Mesenchymal stem cell (in vitro differentiated cells and primary cell): ENCODE measurements at regions not wholly inside any gene's neighbourhood (a gene's known extent, or its start where the extent isn't known, plus 50 kb on each side); places are given as distances from the start of the nearest gene placed in this dataset.

ENCODE experiments used
- DNase-seq: peaks from one replicate; pipeline ENCODE4 v3.0.0-alpha.2; 2013
- H2AFZ ChIP-seq: one replicate; pipeline ENCODE4 v1.6.1; 2013; ENCODE audit warnings: low read depth, mild to moderate bottlenecking, control low read depth, inconsistent platforms, low read length, moderate library complexity
- H2AK5ac ChIP-seq: 2 replicates; pipeline ENCODE4 v1.6.1; 2013; ENCODE audit warnings: low read length, moderate library complexity, mild to moderate bottlenecking, inconsistent platforms; ENCODE audit not compliant: severe bottlenecking
- H2BK120ac ChIP-seq: one replicate; pipeline ENCODE4 v1.6.1; 2013; ENCODE audit warnings: low read depth, mild to moderate bottlenecking, inconsistent platforms, low read length, moderate library complexity
- H2BK12ac ChIP-seq, 2 experiments: one replicate each; pipeline ENCODE4 v1.6.1; 2013; ENCODE audit warnings: inconsistent platforms in 2 of 2, low read length in 2 of 2, mild to moderate bottlenecking in 2 of 2, moderate library complexity in 2 of 2, control low read depth in 1 of 2
- H2BK15ac ChIP-seq: one replicate; pipeline ENCODE4 v1.6.1; 2013; ENCODE audit warnings: mild to moderate bottlenecking, low read depth, inconsistent platforms; ENCODE audit not compliant: poor library complexity, severe bottlenecking
- H2BK5ac ChIP-seq: 2 replicates; pipeline ENCODE4 v1.6.1; 2013; ENCODE audit warnings: low read depth, mild to moderate bottlenecking, low read length, control low read depth, inconsistent platforms; ENCODE audit not compliant: poor library complexity, severe bottlenecking
- H3K14ac ChIP-seq, 2 experiments: one replicate each; pipeline ENCODE4 v1.6.1; 2013; ENCODE audit warnings: inconsistent platforms in 2 of 2, low read length in 2 of 2, control low read depth in 1 of 2, mild to moderate bottlenecking in 1 of 2, moderate library complexity in 1 of 2
- H3K18ac ChIP-seq, 2 experiments: one replicate each; pipeline ENCODE4 v1.6.1; 2013; ENCODE audit warnings: inconsistent platforms in 2 of 2, low read length in 2 of 2, control low read depth in 1 of 2, low read depth in 1 of 2, mild to moderate bottlenecking in 1 of 2
- H3K23ac ChIP-seq, 2 experiments: one replicate each; pipeline ENCODE4 v1.6.1; 2013; ENCODE audit warnings: inconsistent platforms in 2 of 2, low read length in 2 of 2, mild to moderate bottlenecking in 2 of 2, moderate library complexity in 2 of 2, control low read depth in 1 of 2
- H3K27ac ChIP-seq: 2 replicates; pipeline ENCODE4 v1.5.1; 2013; ENCODE audit warnings: mild to moderate bottlenecking, moderate library complexity, low read length, control low read depth, inconsistent platforms; ENCODE audit not compliant: poor library complexity, severe bottlenecking
- H3K27me3 ChIP-seq, 2 experiments: 2 replicates each; pipeline versions ENCODE4 v1.6.1 to v1.7.0; 2013; ENCODE audit warnings: low read length in 2 of 2, mild to moderate bottlenecking in 2 of 2, moderate library complexity in 2 of 2, control low read depth in 1 of 2, inconsistent platforms in 1 of 2; ENCODE audit not compliant: control insufficient read depth in 1 of 2, insufficient read depth in 1 of 2
- H3K36me3 ChIP-seq, 2 experiments: 2 replicates each; pipeline versions ENCODE4 v1.6.1 to v1.7.0; 2013; ENCODE audit warnings: low read length in 2 of 2, control low read depth in 1 of 2, inconsistent platforms in 1 of 2, low read depth in 1 of 2, mild to moderate bottlenecking in 1 of 2; ENCODE audit not compliant: insufficient read depth in 2 of 2, control insufficient read depth in 1 of 2
- H3K4ac ChIP-seq, 2 experiments: one replicate each; pipeline ENCODE4 v1.6.1; 2013; ENCODE audit warnings: inconsistent platforms in 2 of 2, low read length in 2 of 2, mild to moderate bottlenecking in 2 of 2, moderate library complexity in 2 of 2, control low read depth in 1 of 2, low read depth in 1 of 2
- H3K4me1 ChIP-seq: 2 replicates; pipeline ENCODE4 v1.6.1; 2013; ENCODE audit warnings: low read depth, low read length, control low read depth; ENCODE audit not compliant: control insufficient read depth, insufficient read depth
- H3K4me2 ChIP-seq: 2 replicates; pipeline ENCODE4 v1.6.1; 2013; ENCODE audit warnings: low read length, mild to moderate bottlenecking, inconsistent platforms; ENCODE audit not compliant: poor library complexity, severe bottlenecking
- H3K4me3 ChIP-seq, 2 experiments: 2 replicates each; pipeline versions ENCODE4 v1.5.1 to v1.7.0; 2013; ENCODE audit warnings: low read length in 2 of 2, mild to moderate bottlenecking in 2 of 2, control low read depth in 1 of 2, low read depth in 1 of 2; ENCODE audit not compliant: insufficient read depth in 1 of 2
- H3K79me1 ChIP-seq: replicated peaks from 2 replicates; pipeline ENCODE4 v1.6.1; 2013; ENCODE audit warnings: mild to moderate bottlenecking, control low read depth, low read length, inconsistent platforms; ENCODE audit not compliant: poor library complexity, severe bottlenecking
- H3K9ac ChIP-seq: 2 replicates; pipeline ENCODE4 v1.7.0; 2013; ENCODE audit warnings: mild to moderate bottlenecking, low read length, moderate library complexity
- H3K9me3 ChIP-seq: 2 replicates; pipeline ENCODE4 v1.7.0; 2013; ENCODE audit warnings: mild to moderate bottlenecking, low read length; ENCODE audit not compliant: control insufficient read depth
- H4K8ac ChIP-seq: one replicate; pipeline ENCODE4 v1.6.1; 2013; ENCODE audit warnings: inconsistent platforms, mild to moderate bottlenecking, low read length, moderate library complexity
- H4K91ac ChIP-seq: one replicate; pipeline ENCODE4 v1.6.1; 2013; ENCODE audit warnings: mild to moderate bottlenecking, low read length, inconsistent platforms
- WGBS: methylation state at CpG from one replicate; pipeline ENCODE4 v1.1.7; 2013; ENCODE audit warnings: mixed read lengths; 5-methylcytosine and 5-hydroxymethylcytosine counted together

GRCh38 chr18:25425024-25425423, 73.1 kb upstream of the ZNF521 start:
- WGBS: 18% methylated on average over 4 of the region's 5 CpGs
- H3K79me1 ChIP-seq: no peaks in the 10 kb centered on the region
- no peak overlapping the region for H3K27ac ChIP-seq
- H3K4ac ChIP-seq: no peak overlapping the region
- no peak overlapping the region for H3K4me3 ChIP-seq
- DNase-seq: peak; percentile 17
- H2BK12ac ChIP-seq: peak overlapping the region in 1 of 2 experiments; percentile 50
- no peak overlapping the region for H2BK120ac ChIP-seq
- H3K9me3 ChIP-seq: no peaks in the 10 kb centered on the region
- no peaks in the 10 kb centered on the region for H3K36me3 ChIP-seq
- H3K4me1 ChIP-seq: peaks cover 3% of the 10 kb centered on the region
- no peak overlapping the region for H2AFZ ChIP-seq
- peak overlapping the region; percentile 5 for H4K8ac ChIP-seq
- no peak overlapping the region for H2BK5ac ChIP-seq
- H3K4me2 ChIP-seq: no peak overlapping the region
- no peak overlapping the region for H3K9ac ChIP-seq
- no peak overlapping the region for H4K91ac ChIP-seq
- H3K23ac ChIP-seq: no peak overlapping the region
- peak overlapping the region in 1 of 2 experiments; percentile 75 for H3K14ac ChIP-seq
- no peak overlapping the region for H2AK5ac ChIP-seq
- no peaks in the 10 kb centered on the region for H3K27me3 ChIP-seq
- no peak overlapping the region for H2BK15ac ChIP-seq
- H3K18ac ChIP-seq: no peak overlapping the region

GRCh38 chr18:25423760-25424159, 71.8 kb upstream of the ZNF521 start:
- no peak overlapping the region for H2AFZ ChIP-seq
- no peak overlapping the region for H4K8ac ChIP-seq
- H3K9ac ChIP-seq: no peak overlapping the region
- no peak for DNase-seq
- H3K23ac ChIP-seq: no peak overlapping the region
- no peak overlapping the region for H2BK120ac ChIP-seq
- 51% methylated on average over 2 of the region's 2 CpGs for whole genome bisulfite sequencing
- no peaks in the 10 kb centered on the region for H3K27me3 ChIP-seq
- no peak overlapping the region for H2AK5ac ChIP-seq
- no peak overlapping the region for H2BK15ac ChIP-seq
- no peak overlapping the region for H3K27ac ChIP-seq
- H3K79me1 ChIP-seq: no peaks in the 10 kb centered on the region
- H4K91ac ChIP-seq: no peak overlapping the region
- no peak overlapping the region for H3K18ac ChIP-seq
- no peak overlapping the region for H2BK5ac ChIP-seq
- no peak overlapping the region for H3K4ac ChIP-seq
- no peaks in the 10 kb centered on the region for H3K9me3 ChIP-seq
- H3K14ac ChIP-seq: no peak overlapping the region
- H3K4me2 ChIP-seq: no peak overlapping the region
- H3K4me1 ChIP-seq: peaks cover 4% of the 10 kb centered on the region
- H3K36me3 ChIP-seq: no peaks in the 10 kb centered on the region
- H2BK12ac ChIP-seq: no peak overlapping the region
- H3K4me3 ChIP-seq: no peak overlapping the region

GRCh38 chr18:25423267-25423666, 71.3 kb upstream of the ZNF521 start:
- no peak overlapping the region for H3K4ac ChIP-seq
- no peak overlapping the region for H4K91ac ChIP-seq
- H3K27me3 ChIP-seq: no peaks in the 10 kb centered on the region
- H2AFZ ChIP-seq: no peak overlapping the region
- no peak for DNase-seq
- no peak overlapping the region for H3K23ac ChIP-seq
- H2BK12ac ChIP-seq: no peak overlapping the region
- H2BK120ac ChIP-seq: no peak overlapping the region
- H3K9me3 ChIP-seq: no peaks in the 10 kb centered on the region
- H2BK15ac ChIP-seq: no peak overlapping the region
- H3K4me1 ChIP-seq: peaks cover 4% of the 10 kb centered on the region
- no peak overlapping the region for H3K27ac ChIP-seq
- 79% methylated on average over 1 of the region's 2 CpGs for WGBS
- no peak overlapping the region for H2BK5ac ChIP-seq
- H3K79me1 ChIP-seq: no peaks in the 10 kb centered on the region
- H4K8ac ChIP-seq: no peak overlapping the region
- H3K36me3 ChIP-seq: no peaks in the 10 kb centered on the region
- no peak overlapping the region for H3K9ac ChIP-seq
- no peak overlapping the region for H3K4me3 ChIP-seq
- no peak overlapping the region for H3K4me2 ChIP-seq
- H2AK5ac ChIP-seq: no peak overlapping the region
- no peak overlapping the region for H3K18ac ChIP-seq
- H3K14ac ChIP-seq: no peak overlapping the region

- Histone ChIP-seq H3K79me1 (no peaks in the 10 kb centered on the region), H3K27me3 (peaks cover 0 to 5% of the 10 kb centered on the region in 2 experiments), H2BK15ac (no peak overlapping the region), H3K4me2 (no peak overlapping the region), H4K91ac (no peak overlapping the region), H2AK5ac (no peak overlapping the region), H3K4me1 (peaks cover 4% of the 10 kb centered on the region), H2BK12ac (no peak overlapping the region), H4K8ac (no peak overlapping the region), H3K4ac (no peak overlapping the region), H2BK5ac (no peak overlapping the region), H3K36me3 (no peaks in the 10 kb centered on the region), H2BK120ac (no peak overlapping the region), H3K9me3 (no peaks in the 10 kb centered on the region), H3K4me3 (no peak overlapping the region), H3K14ac (no peak overlapping the region), H2AFZ (no peak overlapping the region), H3K18ac (no peak overlapping the region), H3K23ac (no peak overlapping the region), H3K27ac (no peak overlapping the region), H3K9ac (no peak overlapping the region)
- WGBS: 0% methylated on average over 1 of the region's 1 CpG
- peak; percentile 54 for DNase-seq
These were observed 70.3 kb upstream of the ZNF521 start for GRCh38 chr18:25422230-25422629.
